Small intestine (tissue), 7 donors: ENCODE measurements at regions not wholly inside any gene's neighbourhood (a gene's known extent, or its start where the extent isn't known, plus 50 kb on each side); places are given as distances from the start of the nearest gene placed in this dataset.
A peak's percentile ranks its signal among the peaks of the same experiment; 100 is the strongest.

ENCODE experiments used
- DNase-seq, 2 donors: peaks; one replicate each; pipeline versions ENCODE4 v3.0.0 to v3.0.0-alpha.2; 2013
- FAIRE-seq: peaks from 2 replicates; lab custom pipeline; 2012; peaks lifted over from hg19 to GRCh38; lab: Jason Lieb, UNC
- H3K27ac ChIP-seq, 3 donors: one replicate each; pipeline ENCODE4 v1.5.1; 2013; ENCODE audit warnings: low read length in 2 of 3, mild to moderate bottlenecking in 2 of 3, control low read depth in 1 of 3, inconsistent platforms in 1 of 3, low read depth in 1 of 3, moderate library complexity in 1 of 3
- H3K27me3 ChIP-seq, 3 donors: one replicate each; pipeline ENCODE4 v1.6.1; 2013; ENCODE audit warnings: low read length in 3 of 3, inconsistent platforms in 1 of 3; ENCODE audit not compliant: control insufficient read depth in 3 of 3, insufficient read depth in 3 of 3
- H3K36me3 ChIP-seq, 3 donors: one replicate each; pipeline ENCODE4 v1.6.1; 2013; ENCODE audit warnings: low read length in 3 of 3, inconsistent platforms in 1 of 3, low read depth in 1 of 3, mild to moderate bottlenecking in 1 of 3, moderate library complexity in 1 of 3; ENCODE audit not compliant: control insufficient read depth in 3 of 3, insufficient read depth in 2 of 3
- H3K4me1 ChIP-seq, 3 donors: one replicate each; pipeline ENCODE4 v1.6.1; 2013; ENCODE audit warnings: low read length in 2 of 3, inconsistent platforms in 1 of 3, low read depth in 1 of 3, mild to moderate bottlenecking in 1 of 3, moderate library complexity in 1 of 3; ENCODE audit not compliant: control insufficient read depth in 3 of 3, insufficient read depth in 2 of 3
- H3K4me3 ChIP-seq, 3 donors: one replicate each; pipeline ENCODE4 v1.5.1; 2013; ENCODE audit warnings: low read length in 3 of 3, control low read depth in 1 of 3, inconsistent platforms in 1 of 3, low read depth in 1 of 3, mild to moderate bottlenecking in 1 of 3, moderate library complexity in 1 of 3
- H3K9me3 ChIP-seq, 2 donors: one replicate each; pipeline ENCODE4 v1.6.1; 2013; ENCODE audit warnings: low read depth in 1 of 2, low read length in 1 of 2; ENCODE audit not compliant: control insufficient read depth in 2 of 2, insufficient read depth in 1 of 2
- WGBS, 3 donors: extraction: QIAGEN DNeasy Blood & Tissue Kit; methylation state at CpG; one replicate each; pipeline ENCODE4 v1.1.7; 2013; 5-methylcytosine and 5-hydroxymethylcytosine counted together
- donor health status: healthy with polysubstance abuse.
- donor health status: control.
- donor health status: control.
- donor health status: Bipolar disorder and iron deficiency.
- donor health status: healthy.

GRCh38 chrX:151825007-151825406, 87.7 kb upstream of the MAGEA4 start:
- H3K4me3 ChIP-seq, result no peak overlapping the region
- H3K36me3 ChIP-seq, result no peaks in the 10 kb centered on the region
- DNase-seq, result no peak
- H3K27me3 ChIP-seq, result no peaks in the 10 kb centered on the region
- FAIRE-seq, result no peak
- WGBS, 3 donors, result 61 to 67% (median 67%) methylated on average over 3 of the region's 3 CpGs
- H3K9me3 ChIP-seq, result no peaks in the 10 kb centered on the region
- no peak overlapping the region for H3K27ac ChIP-seq
- H3K4me1 ChIP-seq, result no peaks in the 10 kb centered on the region

GRCh38 chrX:151825925-151826485, 86.7 kb upstream of the MAGEA4 start:
- no peaks in the 10 kb centered on the region for H3K4me1 ChIP-seq
- peak in 1 of 2 donors; percentile 4 for DNase-seq
- H3K4me3 ChIP-seq, result no peak overlapping the region
- H3K9me3 ChIP-seq, result no peaks in the 10 kb centered on the region
- H3K27me3 ChIP-seq, result no peaks in the 10 kb centered on the region
- no peaks in the 10 kb centered on the region for H3K36me3 ChIP-seq
- 66 to 86% (median 85%) methylated on average over 4 of the region's 4 CpGs for WGBS, 3 donors
- no peak overlapping the region for H3K27ac ChIP-seq
- FAIRE-seq, result no peak

GRCh38 chrX:151828439-151829080, 84.1 kb upstream of the MAGEA4 start:
- H3K4me3 ChIP-seq, result no peak overlapping the region
- WGBS, 3 donors, result 62 to 76% (median 75%) methylated on average over 2 of the region's 2 CpGs
- FAIRE-seq, result no peak
- DNase-seq, result no peak
- H3K36me3 ChIP-seq, result no peaks in the 10 kb centered on the region
- H3K27me3 ChIP-seq, result no peaks in the 10 kb centered on the region
- H3K9me3 ChIP-seq, result no peaks in the 10 kb centered on the region
- no peak overlapping the region for H3K27ac ChIP-seq
- no peaks in the 10 kb centered on the region for H3K4me1 ChIP-seq

GRCh38 chrX:151830911-151831310, 81.8 kb upstream of the MAGEA4 start:
- Histone ChIP-seq H3K36me3 (no peaks in the 10 kb centered on the region), H3K27me3 (no peaks in the 10 kb centered on the region), H3K9me3 (no peaks in the 10 kb centered on the region), H3K4me3 (no peak overlapping the region), H3K27ac (no peak overlapping the region), H3K4me1 (no peaks in the 10 kb centered on the region)
- WGBS, 3 donors, result 12 to 40% (median 37%) methylated on average over 4 of the region's 4 CpGs
- no peak for DNase-seq
- no peak for FAIRE-seq

- Histone ChIP-seq H3K9me3 (no peaks in the 10 kb centered on the region), H3K27me3 (no peaks in the 10 kb centered on the region), H3K4me1 (no peaks in the 10 kb centered on the region), H3K27ac (no peak overlapping the region), H3K36me3 (no peaks in the 10 kb centered on the region), H3K4me3 (no peak overlapping the region)
- DNase-seq, result peak in 1 of 2 donors; percentile 1
- WGBS, 3 donors, result 87 to 94% (median 91%) methylated on average over 3 of the region's 3 CpGs
- no peak for FAIRE-seq
Measured at GRCh38 chrX:151852294-151852693, 60.4 kb upstream of the MAGEA4 start.

GRCh38 chrX:151854726-151855495, 57.8 kb upstream of the MAGEA4 start:
- FAIRE-seq, result no peak

GRCh38 chrX:151859481-151859880, 53.2 kb upstream of the MAGEA4 start:
- H3K27ac ChIP-seq, result no peak overlapping the region
- no peaks in the 10 kb centered on the region for H3K9me3 ChIP-seq
- no peaks in the 10 kb centered on the region for H3K4me1 ChIP-seq
- H3K27me3 ChIP-seq, result no peaks in the 10 kb centered on the region
- FAIRE-seq (no peak), DNase-seq (no peak)
- 78 to 91% (median 89%) methylated on average over 1 of the region's 1 CpG for WGBS, 3 donors
- no peak overlapping the region for H3K4me3 ChIP-seq
- no peaks in the 10 kb centered on the region for H3K36me3 ChIP-seq

More at GRCh38 chrX:151854726-151855495, 57.8 kb upstream of the MAGEA4 start:
- Histone ChIP-seq H3K36me3 (no peaks in the 10 kb centered on the region), H3K9me3 (no peaks in the 10 kb centered on the region), H3K27ac (no peak overlapping the region), H3K4me3 (no peak overlapping the region), H3K27me3 (no peaks in the 10 kb centered on the region), H3K4me1 (no peaks in the 10 kb centered on the region)
- no peak for DNase-seq
- 51 to 68% (median 61%) methylated on average over 4 of the region's 4 CpGs for WGBS, 3 donors

- FAIRE-seq (no peak), DNase-seq (no peak)
- Histone ChIP-seq H3K4me3 (no peak overlapping the region), H3K27ac (no peak overlapping the region), H3K9me3 (no peaks in the 10 kb centered on the region), H3K4me1 (no peaks in the 10 kb centered on the region), H3K27me3 (no peaks in the 10 kb centered on the region), H3K36me3 (no peaks in the 10 kb centered on the region)
- 69 to 91% (median 89%) methylated on average over 4 of the region's 4 CpGs for WGBS, 3 donors
Measured at GRCh38 chrX:151860827-151861226, 51.9 kb upstream of the MAGEA4 start.
